ENCODE measurements at regions not wholly inside any gene's neighbourhood (a gene's known extent, or its start where the extent isn't known, plus 50 kb on each side); places are given as distances from the start of the nearest gene placed in this dataset.

DNA sequence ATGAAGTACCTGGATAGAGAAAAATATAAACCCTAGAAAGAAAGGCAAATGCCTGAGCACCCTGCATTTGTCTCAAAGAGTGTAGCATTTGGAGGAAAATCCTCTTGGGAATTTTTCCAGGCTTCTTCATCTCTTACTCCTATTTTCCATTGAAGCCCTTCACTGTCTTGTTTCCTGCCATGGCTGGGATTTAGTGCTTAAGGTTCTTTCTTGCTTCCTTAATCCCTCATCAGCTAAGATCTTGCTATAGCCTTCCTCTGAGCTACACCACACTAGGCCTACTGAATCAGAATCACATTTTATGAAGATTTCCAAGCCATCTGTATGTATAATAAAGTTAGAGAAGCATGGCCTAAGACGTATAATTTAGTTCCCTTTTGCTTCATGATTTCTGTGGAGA lies 97.5 kb upstream of the PHYHIPL start:
- Histone ChIP-seq H3K4me3 (no peak overlapping the region), H3K36me3 (no peaks in the 10 kb centered on the region), H3K27me3 (no peaks in the 10 kb centered on the region), H3K4me1 (no peaks in the 10 kb centered on the region), H3K9me3 (no peaks in the 10 kb centered on the region), H3K27ac (peak overlapping the region in 3 of 4 donors; percentile 5 to 20 (median 7))
- TF ChIP-seq EP300 (IDR thresholded peaks at IDR 0.05; ENCODE audit: low read depth) (no peak), POLR2A (IDR thresholded peaks at IDR 0.05) (no peak), POLR2AphosphoS5 (IDR thresholded peaks at IDR 0.05) (no peak)
- TF ChIP-seq, protein P1, sequence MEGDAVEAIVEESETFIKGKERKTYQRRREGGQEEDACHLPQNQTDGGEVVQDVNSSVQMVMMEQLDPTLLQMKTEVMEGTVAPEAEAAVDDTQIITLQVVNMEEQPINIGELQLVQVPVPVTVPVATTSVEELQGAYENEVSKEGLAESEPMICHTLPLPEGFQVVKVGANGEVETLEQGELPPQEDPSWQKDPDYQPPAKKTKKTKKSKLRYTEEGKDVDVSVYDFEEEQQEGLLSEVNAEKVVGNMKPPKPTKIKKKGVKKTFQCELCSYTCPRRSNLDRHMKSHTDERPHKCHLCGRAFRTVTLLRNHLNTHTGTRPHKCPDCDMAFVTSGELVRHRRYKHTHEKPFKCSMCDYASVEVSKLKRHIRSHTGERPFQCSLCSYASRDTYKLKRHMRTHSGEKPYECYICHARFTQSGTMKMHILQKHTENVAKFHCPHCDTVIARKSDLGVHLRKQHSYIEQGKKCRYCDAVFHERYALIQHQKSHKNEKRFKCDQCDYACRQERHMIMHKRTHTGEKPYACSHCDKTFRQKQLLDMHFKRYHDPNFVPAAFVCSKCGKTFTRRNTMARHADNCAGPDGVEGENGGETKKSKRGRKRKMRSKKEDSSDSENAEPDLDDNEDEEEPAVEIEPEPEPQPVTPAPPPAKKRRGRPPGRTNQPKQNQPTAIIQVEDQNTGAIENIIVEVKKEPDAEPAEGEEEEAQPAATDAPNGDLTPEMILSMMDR (IDR thresholded peaks at IDR 0.05), result no peak
- 33 to 72% methylated on average over 1 of the region's 1 CpG for WGBS, 2 donors (ENCODE audit: low coverage in 1 of 2)
- in situ Hi-C loops (cut with MboI; ENCODE audit: low pct_ligation_motif_present in 1 of 4, low pct_unique_long_range_greater_than_20kb in 1 of 4, low sequenced_read_pairs in 3 of 4) (no loop called here), intact Hi-C loops (cut with DNase I; ENCODE audit: low total_unique reads) (no loop called here)
- no peak for DNase-seq

DNA sequence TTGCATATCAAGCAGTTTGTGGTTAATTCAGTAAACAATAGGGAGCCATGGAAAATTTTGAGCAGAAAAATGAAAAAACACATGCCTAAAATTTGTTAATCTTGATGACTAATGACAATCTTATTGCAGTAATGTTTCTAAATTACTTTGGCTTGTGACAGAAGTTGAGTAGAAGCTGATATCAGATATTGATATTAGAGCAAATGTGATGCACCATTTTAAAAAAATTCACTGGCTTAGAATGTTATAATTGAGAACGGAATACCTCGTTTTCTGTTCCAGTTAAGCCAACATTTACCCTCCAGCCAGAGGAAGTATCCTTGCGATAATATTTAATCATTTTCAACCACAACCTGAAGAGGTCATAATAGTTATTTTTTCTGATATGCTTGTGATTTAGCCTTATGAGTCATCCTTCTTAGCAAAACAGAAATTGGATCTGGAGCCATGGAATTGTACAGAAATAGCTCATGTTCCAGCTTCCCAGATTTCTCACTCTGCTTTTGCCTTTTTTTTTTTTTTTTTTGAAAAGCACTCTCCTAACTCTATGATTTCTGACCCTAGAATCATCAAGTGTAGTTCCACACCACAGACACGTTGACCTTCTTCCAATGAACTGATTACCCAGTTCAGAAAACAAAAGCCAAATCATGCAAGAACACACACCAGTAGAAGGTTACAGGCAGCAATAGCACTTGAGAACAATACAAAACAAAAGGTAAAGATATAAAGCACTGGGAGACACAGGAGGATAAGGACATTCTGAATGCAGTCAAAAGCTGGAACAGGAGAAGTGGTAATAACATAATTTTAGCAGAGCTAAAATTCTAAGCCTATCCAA lies 96.8 kb upstream of the PHYHIPL start:
- Histone ChIP-seq H3K36me3 (no peaks in the 10 kb centered on the region), H3K27ac (peak overlapping the region in 3 of 4 donors; percentile 5 to 24 (median 7)), H3K27me3 (no peaks in the 10 kb centered on the region), H3K9me3 (no peaks in the 10 kb centered on the region), H3K4me1 (no peaks in the 10 kb centered on the region), H3K4me3 (no peak overlapping the region)
- DNase-seq, result no peak
- intact Hi-C loops (cut with DNase I; ENCODE audit: low total_unique reads) (no loop called here), in situ Hi-C loops (cut with MboI; ENCODE audit: low pct_ligation_motif_present in 1 of 4, low pct_unique_long_range_greater_than_20kb in 1 of 4, low sequenced_read_pairs in 3 of 4) (no loop called here)
- TF ChIP-seq POLR2AphosphoS5 (IDR thresholded peaks at IDR 0.05), result no peak
- TF ChIP-seq, protein P1 (IDR thresholded peaks at IDR 0.05), result no peak
- no peak for TF ChIP-seq POLR2A (IDR thresholded peaks at IDR 0.05)
- TF ChIP-seq EP300 (IDR thresholded peaks at IDR 0.05; ENCODE audit: low read depth), result no peak
- WGBS, 2 donors (ENCODE audit: low coverage in 1 of 2), result 55 to 64% methylated on average over 4 of the region's 4 CpGs

DNA sequence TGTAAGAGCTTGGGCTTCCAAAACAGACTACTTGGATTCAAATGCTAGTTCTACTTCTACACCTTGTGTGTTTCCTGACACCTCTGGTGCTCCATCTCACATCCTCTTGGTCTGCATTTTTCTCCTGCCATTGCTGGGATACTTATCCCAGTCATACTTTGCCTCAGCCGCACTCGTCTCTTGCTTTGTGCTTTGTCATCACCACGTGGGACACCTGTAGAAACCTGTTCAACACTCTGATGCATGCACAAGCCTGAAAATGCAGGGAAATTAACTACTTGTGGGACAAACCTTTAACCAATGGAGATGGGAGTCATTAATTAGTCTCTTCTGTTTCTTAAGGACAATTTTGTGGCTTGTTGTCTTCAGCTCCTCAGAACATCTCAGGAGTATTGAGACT lies 94.2 kb upstream of the PHYHIPL start:
- no peak for DNase-seq
- Histone ChIP-seq H3K4me1 (peaks cover 0 to 6% (median 3%) of the 10 kb centered on the region in 4 donors), H3K9me3 (no peaks in the 10 kb centered on the region), H3K27ac (no peak overlapping the region), H3K36me3 (no peaks in the 10 kb centered on the region), H3K27me3 (no peaks in the 10 kb centered on the region), H3K4me3 (no peak overlapping the region)
- in situ Hi-C loops (cut with MboI; ENCODE audit: low pct_ligation_motif_present in 1 of 4, low pct_unique_long_range_greater_than_20kb in 1 of 4, low sequenced_read_pairs in 3 of 4) (no loop called here), intact Hi-C loops (cut with DNase I; ENCODE audit: low total_unique reads) (no loop called here)
- WGBS, 2 donors (ENCODE audit: low coverage in 1 of 2), result 91% methylated on average over 3 of the region's 3 CpGs
- TF ChIP-seq POLR2A (IDR thresholded peaks at IDR 0.05), result no peak
- TF ChIP-seq, protein P1 (IDR thresholded peaks at IDR 0.05), result no peak
- TF ChIP-seq EP300 (IDR thresholded peaks at IDR 0.05; ENCODE audit: low read depth), result no peak
- TF ChIP-seq POLR2AphosphoS5 (IDR thresholded peaks at IDR 0.05), result no peak

DNA sequence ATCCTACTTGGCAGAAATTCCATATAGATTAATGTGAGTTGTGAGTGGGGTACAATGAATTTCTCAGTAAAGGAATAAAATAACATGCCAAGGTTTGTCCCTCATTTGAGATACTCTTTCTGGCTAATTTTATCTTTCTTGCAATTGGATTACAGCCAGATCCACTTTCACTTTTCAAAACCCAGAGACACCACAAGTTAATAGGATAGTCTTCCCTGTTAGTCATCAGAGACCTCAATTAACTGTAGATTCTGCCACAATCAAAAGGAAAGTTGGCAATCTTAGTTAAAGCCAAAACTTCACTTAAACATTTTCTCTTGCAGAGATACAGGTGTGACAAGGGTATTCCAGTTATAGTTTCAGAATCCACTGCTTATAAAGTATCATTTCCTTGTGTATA lies 91.4 kb upstream of the PHYHIPL start:
- H3K4me1 ChIP-seq, result peaks cover 0 to 6% (median 3%) of the 10 kb centered on the region in 4 donors
- TF ChIP-seq POLR2A (IDR thresholded peaks at IDR 0.05), result no peak
- TF ChIP-seq EP300 (IDR thresholded peaks at IDR 0.05; ENCODE audit: low read depth), result no peak
- H3K4me3 ChIP-seq, result no peak overlapping the region
- in situ Hi-C loops (cut with MboI; ENCODE audit: low pct_ligation_motif_present in 1 of 4, low pct_unique_long_range_greater_than_20kb in 1 of 4, low sequenced_read_pairs in 3 of 4), result no loop called here
- no peaks in the 10 kb centered on the region for H3K27me3 ChIP-seq
- no peaks in the 10 kb centered on the region for H3K9me3 ChIP-seq
- intact Hi-C loops (cut with DNase I; ENCODE audit: low total_unique reads), result no loop called here
- H3K36me3 ChIP-seq, result no peaks in the 10 kb centered on the region
- no peak for DNase-seq
- no peak overlapping the region for H3K27ac ChIP-seq
